Lower lobe of right lung (tissue), 2 donors: ENCODE measurements at regions not wholly inside any gene's neighbourhood (a gene's known extent, or its start where the extent isn't known, plus 50 kb on each side); places are given as distances from the start of the nearest gene placed in this dataset.

ENCODE experiments used
- ATAC-seq, 2 donors: fragments of 200-7000 bp; cut with Tn5 transposase; one replicate each; pipeline ENCODE4 v1.9.1; 2020 to 2022; ENCODE audit warnings: mild to moderate bottlenecking in 2 of 2, moderate library complexity in 2 of 2
- DNase-seq: peaks from one replicate; pipeline ENCODE4 v3.0.0-alpha.2; 2020
- H3K27ac ChIP-seq: fragments of 200-600 bp; one replicate; pipeline ENCODE4 v1.8.0; 2022
- H3K27me3 ChIP-seq: fragments of 200-600 bp; one replicate; pipeline ENCODE4 v1.8.0; 2022; ENCODE audit warnings: low read depth
- H3K36me3 ChIP-seq: fragments of 200-600 bp; one replicate; pipeline ENCODE4 v1.8.0; 2022; ENCODE audit warnings: mild to moderate bottlenecking
- H3K4me1 ChIP-seq: fragments of 200-600 bp; one replicate; pipeline ENCODE4 v1.8.0; 2022
- H3K4me3 ChIP-seq: fragments of 200-600 bp; one replicate; pipeline ENCODE4 v1.8.0; 2022; ENCODE audit warnings: mild to moderate bottlenecking
- H3K9me3 ChIP-seq: fragments of 200-600 bp; one replicate; pipeline ENCODE4 v1.8.0; 2022
- CTCF ChIP-seq: fragments of 200-600 bp; IDR thresholded peaks from one replicate; pipeline ENCODE4 v1.8.0; 2022; ENCODE audit warnings: antibody characterized with exemption, mild to moderate bottlenecking
- intact Hi-C: fragments of 100-400 bp; cut with DNase I; formaldehyde crosslinking; loops from one replicate; pipeline ENCODE4 v1.11.0; 2022
- donor health status: DM: no; HTN: yes; CAD: no; lungs with severe emphysema.

DNA sequence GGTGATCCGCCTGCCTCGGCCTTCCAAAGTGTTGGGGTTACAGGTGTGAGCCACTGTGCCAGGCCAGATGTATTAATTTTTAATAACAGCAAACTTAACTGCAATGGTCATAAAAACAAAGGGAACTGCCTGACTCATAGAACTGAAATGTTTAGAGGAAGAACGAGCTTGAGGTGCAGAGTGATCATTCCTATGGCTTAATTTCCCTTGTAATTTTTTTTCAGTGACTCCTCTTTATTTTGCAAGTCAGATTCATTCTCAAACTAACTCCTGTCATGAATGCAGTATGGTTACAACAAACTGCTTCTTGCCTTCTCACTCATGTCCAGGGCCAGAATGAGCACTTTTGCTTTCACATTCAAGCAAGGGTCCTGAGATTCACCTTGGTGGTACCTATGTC is 231.3 kb downstream of the HAPSTR1 start:
- DNase-seq: no peak
- Histone ChIP-seq H3K4me1 (no peaks in the 10 kb centered on the region), H3K4me3 (no peak overlapping the region), H3K27me3 (no peaks in the 10 kb centered on the region), H3K9me3 (no peaks in the 10 kb centered on the region), H3K27ac (no peak overlapping the region), H3K36me3 (no peaks in the 10 kb centered on the region)
- intact Hi-C loops: no loop called here
- no peak for TF ChIP-seq CTCF
- ATAC-seq: no peak

GRCh38 chr16:9323170-9323569 is 231.7 kb downstream of the HAPSTR1 start:
- intact Hi-C loops: no loop called here
- Histone ChIP-seq H3K9me3 (no peaks in the 10 kb centered on the region), H3K27me3 (no peaks in the 10 kb centered on the region), H3K36me3 (no peaks in the 10 kb centered on the region), H3K4me3 (no peak overlapping the region), H3K4me1 (no peaks in the 10 kb centered on the region), H3K27ac (no peak overlapping the region)
- no peak for ATAC-seq
- DNase-seq: no peak
- TF ChIP-seq CTCF: no peak

GRCh38 chr16:9327253-9327652 is 235.8 kb downstream of the HAPSTR1 start:
- Histone ChIP-seq H3K9me3 (no peaks in the 10 kb centered on the region), H3K4me3 (no peak overlapping the region), H3K4me1 (no peaks in the 10 kb centered on the region), H3K27ac (no peak overlapping the region), H3K27me3 (no peaks in the 10 kb centered on the region), H3K36me3 (no peaks in the 10 kb centered on the region)
- intact Hi-C loops: no loop called here
- DNase-seq (no peak), ATAC-seq (no peak)
- TF ChIP-seq CTCF: no peak

DNA sequence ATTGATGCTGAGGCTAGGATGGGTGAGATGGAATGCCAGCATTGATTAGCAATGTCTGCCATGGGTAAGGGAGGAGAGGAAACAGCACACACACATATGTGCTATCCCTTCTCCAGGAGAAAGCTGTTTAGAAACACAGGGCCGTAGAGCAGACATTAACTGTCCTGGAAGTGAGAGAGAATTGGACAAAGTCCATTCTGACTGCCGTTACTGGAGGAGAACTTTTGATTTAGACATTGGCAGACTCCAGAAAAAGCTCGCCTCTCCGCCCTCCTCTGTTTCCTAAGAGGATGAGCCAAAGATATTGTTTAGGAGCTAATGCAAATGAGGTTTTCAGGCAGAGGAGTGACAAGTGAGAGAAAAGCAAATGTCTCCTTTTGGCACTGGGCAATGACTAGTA is 237.0 kb downstream of the HAPSTR1 start:
- DNase-seq (no peak), ATAC-seq (no peak)
- Histone ChIP-seq H3K36me3 (no peaks in the 10 kb centered on the region), H3K27ac (no peak overlapping the region), H3K4me3 (no peak overlapping the region), H3K9me3 (no peaks in the 10 kb centered on the region), H3K27me3 (no peaks in the 10 kb centered on the region), H3K4me1 (no peaks in the 10 kb centered on the region)
- no peak for TF ChIP-seq CTCF
- intact Hi-C loops: no loop called here

DNA sequence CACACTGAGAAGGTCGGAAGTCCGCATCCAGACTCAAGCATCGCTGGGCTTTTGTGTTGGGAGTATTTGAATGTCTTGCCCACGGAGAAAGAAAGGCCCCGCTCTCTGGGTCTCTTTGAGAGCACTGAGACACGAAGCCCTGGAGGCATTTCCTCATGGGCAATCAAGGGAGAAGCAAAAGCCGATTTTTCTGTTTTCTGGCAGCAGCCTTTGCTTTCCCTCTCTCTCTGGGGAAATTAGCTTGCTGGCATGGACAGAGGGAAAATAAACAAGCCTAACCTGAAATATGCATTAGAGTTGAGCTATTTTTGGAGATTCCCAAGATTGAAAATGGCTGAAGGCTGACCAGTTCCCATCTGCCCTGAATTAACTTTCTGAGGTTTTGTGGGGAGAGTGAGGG is 238.7 kb downstream of the HAPSTR1 start:
- ATAC-seq: no peak
- TF ChIP-seq CTCF: no peak
- H3K36me3 ChIP-seq: no peaks in the 10 kb centered on the region
- no peaks in the 10 kb centered on the region for H3K27me3 ChIP-seq
- intact Hi-C loops: no loop called here
- no peak for DNase-seq
- H3K4me1 ChIP-seq: no peaks in the 10 kb centered on the region
- no peak overlapping the region for H3K27ac ChIP-seq
- H3K9me3 ChIP-seq: no peaks in the 10 kb centered on the region
- no peak overlapping the region for H3K4me3 ChIP-seq

DNA sequence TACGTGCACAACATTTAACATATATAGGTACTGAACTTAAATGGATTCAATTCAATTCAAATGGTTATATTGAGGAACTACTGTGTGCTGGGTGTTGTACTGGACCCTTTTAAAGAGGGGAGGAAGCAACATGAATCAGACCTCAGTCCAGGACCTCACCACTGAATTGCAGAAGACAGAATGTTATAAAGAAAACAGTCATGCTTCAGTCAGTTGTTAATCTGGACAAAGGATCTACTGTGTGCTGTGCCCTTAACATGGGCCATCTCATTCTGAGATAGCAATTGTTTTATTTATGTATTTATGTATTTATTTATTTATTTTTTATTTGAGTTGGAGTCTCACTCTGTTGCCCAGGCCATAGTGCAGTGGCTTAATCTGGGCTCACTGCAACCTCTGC is 240.1 kb downstream of the HAPSTR1 start:
- Histone ChIP-seq H3K4me3 (no peak overlapping the region), H3K9me3 (no peaks in the 10 kb centered on the region), H3K4me1 (no peaks in the 10 kb centered on the region), H3K27me3 (no peaks in the 10 kb centered on the region), H3K27ac (no peak overlapping the region), H3K36me3 (no peaks in the 10 kb centered on the region)
- intact Hi-C loops: no loop called here
- DNase-seq (no peak), ATAC-seq (no peak)
- TF ChIP-seq CTCF: no peak
